HEK293 (cell line): ENCODE measurements at regions not wholly inside any gene's neighbourhood (a gene's known extent, or its start where the extent isn't known, plus 50 kb on each side); places are given as distances from the start of the nearest gene placed in this dataset.

ENCODE experiments used
- YY2 ChIP-seq: fragments of 450-650 bp; formaldehyde crosslinking; IDR thresholded peaks from 2 replicates; pipeline ENCODE4 v1.5.1; 2016; ENCODE audit warnings: missing biosample characterization, missing genetic modification characterization
- ZSCAN30 ChIP-seq: fragments of 450-650 bp; IDR thresholded peaks from 2 replicates; pipeline ENCODE4 v1.5.1; 2018; ENCODE audit warnings: missing biosample characterization, mild to moderate bottlenecking, missing genetic modification characterization, moderate library complexity
- TF ChIP-seq, protein P1 (sequence below): fragments of 450-650 bp; formaldehyde crosslinking; IDR thresholded peaks from 2 replicates; pipeline ENCODE4 v1.5.1; 2016; ENCODE audit warnings: missing biosample characterization, missing genetic modification characterization
- TF ChIP-seq, protein P2 (sequence below): fragments of 450-650 bp; formaldehyde crosslinking; IDR thresholded peaks from 2 replicates; pipeline ENCODE4 v1.5.1; 2017; ENCODE audit warnings: missing biosample characterization, missing genetic modification characterization
- TF ChIP-seq, protein P3 (sequence below): fragments of 450-650 bp; formaldehyde crosslinking; IDR thresholded peaks from 2 replicates; pipeline ENCODE4 v1.5.1; 2016; ENCODE audit warnings: missing biosample characterization, missing genetic modification characterization

DNA sequence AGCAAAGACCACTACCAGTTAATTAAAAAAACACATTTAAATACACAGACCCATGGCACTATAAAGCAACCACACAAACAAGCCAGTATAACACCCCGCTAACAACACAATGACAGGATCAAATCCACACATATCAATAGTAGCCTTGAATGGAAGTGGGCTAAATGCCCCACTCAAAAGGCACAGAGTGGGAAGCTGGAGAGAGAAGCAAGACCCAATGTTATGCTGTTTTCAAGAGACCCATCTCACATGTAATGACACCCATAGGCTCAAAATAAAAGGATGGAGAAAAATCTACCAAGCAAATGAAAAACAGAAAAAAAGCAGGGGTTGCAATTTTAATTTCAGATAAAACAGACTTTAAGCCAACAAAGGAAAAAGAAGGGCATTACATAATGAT lies 125.4 kb upstream of the PTCHD4 start:
- TF ChIP-seq, protein P1, sequence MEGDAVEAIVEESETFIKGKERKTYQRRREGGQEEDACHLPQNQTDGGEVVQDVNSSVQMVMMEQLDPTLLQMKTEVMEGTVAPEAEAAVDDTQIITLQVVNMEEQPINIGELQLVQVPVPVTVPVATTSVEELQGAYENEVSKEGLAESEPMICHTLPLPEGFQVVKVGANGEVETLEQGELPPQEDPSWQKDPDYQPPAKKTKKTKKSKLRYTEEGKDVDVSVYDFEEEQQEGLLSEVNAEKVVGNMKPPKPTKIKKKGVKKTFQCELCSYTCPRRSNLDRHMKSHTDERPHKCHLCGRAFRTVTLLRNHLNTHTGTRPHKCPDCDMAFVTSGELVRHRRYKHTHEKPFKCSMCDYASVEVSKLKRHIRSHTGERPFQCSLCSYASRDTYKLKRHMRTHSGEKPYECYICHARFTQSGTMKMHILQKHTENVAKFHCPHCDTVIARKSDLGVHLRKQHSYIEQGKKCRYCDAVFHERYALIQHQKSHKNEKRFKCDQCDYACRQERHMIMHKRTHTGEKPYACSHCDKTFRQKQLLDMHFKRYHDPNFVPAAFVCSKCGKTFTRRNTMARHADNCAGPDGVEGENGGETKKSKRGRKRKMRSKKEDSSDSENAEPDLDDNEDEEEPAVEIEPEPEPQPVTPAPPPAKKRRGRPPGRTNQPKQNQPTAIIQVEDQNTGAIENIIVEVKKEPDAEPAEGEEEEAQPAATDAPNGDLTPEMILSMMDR (tag by site-specific recombination) = no peak
- TF ChIP-seq YY2 (tag by site-specific recombination) (no peak), ZSCAN30 (tag by site-specific recombination) (no peak)
- TF ChIP-seq, protein P2, sequence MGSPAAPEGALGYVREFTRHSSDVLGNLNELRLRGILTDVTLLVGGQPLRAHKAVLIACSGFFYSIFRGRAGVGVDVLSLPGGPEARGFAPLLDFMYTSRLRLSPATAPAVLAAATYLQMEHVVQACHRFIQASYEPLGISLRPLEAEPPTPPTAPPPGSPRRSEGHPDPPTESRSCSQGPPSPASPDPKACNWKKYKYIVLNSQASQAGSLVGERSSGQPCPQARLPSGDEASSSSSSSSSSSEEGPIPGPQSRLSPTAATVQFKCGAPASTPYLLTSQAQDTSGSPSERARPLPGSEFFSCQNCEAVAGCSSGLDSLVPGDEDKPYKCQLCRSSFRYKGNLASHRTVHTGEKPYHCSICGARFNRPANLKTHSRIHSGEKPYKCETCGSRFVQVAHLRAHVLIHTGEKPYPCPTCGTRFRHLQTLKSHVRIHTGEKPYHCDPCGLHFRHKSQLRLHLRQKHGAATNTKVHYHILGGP (tag by site-specific recombination) = no peak
- TF ChIP-seq, protein P3, sequence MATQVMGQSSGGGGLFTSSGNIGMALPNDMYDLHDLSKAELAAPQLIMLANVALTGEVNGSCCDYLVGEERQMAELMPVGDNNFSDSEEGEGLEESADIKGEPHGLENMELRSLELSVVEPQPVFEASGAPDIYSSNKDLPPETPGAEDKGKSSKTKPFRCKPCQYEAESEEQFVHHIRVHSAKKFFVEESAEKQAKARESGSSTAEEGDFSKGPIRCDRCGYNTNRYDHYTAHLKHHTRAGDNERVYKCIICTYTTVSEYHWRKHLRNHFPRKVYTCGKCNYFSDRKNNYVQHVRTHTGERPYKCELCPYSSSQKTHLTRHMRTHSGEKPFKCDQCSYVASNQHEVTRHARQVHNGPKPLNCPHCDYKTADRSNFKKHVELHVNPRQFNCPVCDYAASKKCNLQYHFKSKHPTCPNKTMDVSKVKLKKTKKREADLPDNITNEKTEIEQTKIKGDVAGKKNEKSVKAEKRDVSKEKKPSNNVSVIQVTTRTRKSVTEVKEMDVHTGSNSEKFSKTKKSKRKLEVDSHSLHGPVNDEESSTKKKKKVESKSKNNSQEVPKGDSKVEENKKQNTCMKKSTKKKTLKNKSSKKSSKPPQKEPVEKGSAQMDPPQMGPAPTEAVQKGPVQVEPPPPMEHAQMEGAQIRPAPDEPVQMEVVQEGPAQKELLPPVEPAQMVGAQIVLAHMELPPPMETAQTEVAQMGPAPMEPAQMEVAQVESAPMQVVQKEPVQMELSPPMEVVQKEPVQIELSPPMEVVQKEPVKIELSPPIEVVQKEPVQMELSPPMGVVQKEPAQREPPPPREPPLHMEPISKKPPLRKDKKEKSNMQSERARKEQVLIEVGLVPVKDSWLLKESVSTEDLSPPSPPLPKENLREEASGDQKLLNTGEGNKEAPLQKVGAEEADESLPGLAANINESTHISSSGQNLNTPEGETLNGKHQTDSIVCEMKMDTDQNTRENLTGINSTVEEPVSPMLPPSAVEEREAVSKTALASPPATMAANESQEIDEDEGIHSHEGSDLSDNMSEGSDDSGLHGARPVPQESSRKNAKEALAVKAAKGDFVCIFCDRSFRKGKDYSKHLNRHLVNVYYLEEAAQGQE (tag by site-specific recombination) = no peak
